Pons (tissue), 1 donor: ENCODE measurements at regions not wholly inside any gene's neighbourhood (a gene's known extent, or its start where the extent isn't known, plus 50 kb on each side); places are given as distances from the start of the nearest gene placed in this dataset.
"Not testable (repeated sequence)": the region's sequence is repeated elsewhere in the genome, so short reads cannot be mapped to it uniquely, and the experiment has no call there.

Experiments used
- DNase-seq: peaks from one replicate; pipeline ENCODE4 v3.0.0-alpha.2; 2016; ENCODE audit warnings: low spot score

DNA sequence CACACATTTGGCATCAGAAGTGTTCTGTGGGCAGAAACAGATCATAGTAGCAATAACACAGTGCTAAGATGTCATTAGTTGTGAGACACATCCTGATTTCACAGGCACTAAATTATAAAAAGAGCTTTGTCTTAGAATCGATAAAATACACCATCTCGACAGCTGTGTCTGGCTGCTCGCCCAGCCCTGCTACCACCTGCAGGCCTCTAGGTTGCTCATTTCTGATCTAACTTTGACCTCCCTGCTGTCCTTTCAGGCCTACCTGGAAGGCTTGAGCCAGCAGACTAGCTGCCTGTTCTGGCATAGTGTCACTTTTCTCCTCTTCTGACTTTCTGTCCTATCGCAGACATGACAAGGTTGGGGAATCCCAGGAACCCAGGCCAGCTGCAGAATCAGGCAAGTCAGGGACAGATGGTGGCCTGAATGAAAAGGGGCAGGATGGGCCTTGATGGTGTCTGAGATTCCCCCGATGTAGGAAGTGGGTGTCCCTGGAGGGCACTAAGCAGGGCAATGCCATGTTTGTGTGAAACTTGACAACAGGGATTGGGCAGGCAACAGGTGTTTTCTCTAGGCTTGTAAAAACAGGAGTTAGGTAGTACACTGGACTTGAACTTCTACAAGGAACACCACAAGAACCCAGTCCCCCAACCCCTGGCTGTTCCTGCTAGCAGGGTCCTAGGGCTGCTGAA lies 66.6 kb upstream of the RHOU start:
- no peak for DNase-seq

GRCh38 chr1:228669242-228669585 lies 66.1 kb upstream of the RHOU start:
- DNase-seq, result no peak

GRCh38 chr1:228681076-228681565 lies 54.2 kb upstream of the RHOU start:
- DNase-seq, result not testable (repeated sequence)

DNA sequence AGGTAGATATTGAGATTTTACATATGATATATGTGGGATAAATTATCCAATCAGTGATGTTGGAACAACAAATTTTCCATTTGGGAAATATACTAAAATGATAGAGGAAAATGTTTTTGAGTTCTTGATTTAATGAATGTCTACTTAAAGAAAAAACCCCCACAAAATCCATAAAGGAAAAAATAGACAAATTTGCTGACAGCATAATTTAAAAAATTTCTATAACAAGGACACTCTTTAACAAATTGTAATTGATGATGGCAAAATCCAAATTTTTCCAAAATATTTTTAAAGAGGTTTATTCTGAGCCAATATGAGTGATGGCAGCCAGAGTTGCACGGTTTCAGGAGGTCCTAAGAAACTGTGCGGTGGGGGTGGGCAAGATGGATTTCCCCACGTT lies 51.9 kb upstream of the RHOU start:
- DNase-seq, result no peak

- no peak for DNase-seq
Observed at GRCh38 chr1:228684607-228685006, 50.7 kb upstream of the RHOU start.

- DNase-seq, result no peak
Observed at GRCh38 chr1:228685081-228685660, 50.1 kb upstream of the RHOU start.
